WTC11 (cell line): ENCODE measurements at regions not wholly inside any gene's neighbourhood (a gene's known extent, or its start where the extent isn't known, plus 50 kb on each side); places are given as distances from the start of the nearest gene placed in this dataset.

Source experiments
- ATAC-seq: fragments of 200-7000 bp; cut with Tn5 transposase; 2 replicates; pipeline ENCODE4 v1.10.0; 2021; ENCODE audit warnings: mild to moderate bottlenecking, moderate library complexity
- CTCF ChIA-PET: fragments of 300-600 bp; sonication (Branson Sonifier 250); formaldehyde crosslinking; loops from one replicate; lab custom pipeline; 2021; ENCODE audit warnings: antibody characterized with exemption; lab: Charles Lee
- POLR2A ChIA-PET: fragments of 350-600 bp; sonication (Branson Sonifier 250); formaldehyde crosslinking; loops from one replicate; lab custom pipeline; 2021; ENCODE audit warnings: antibody characterized with exemption; lab: Charles Lee
- DNase-seq: peaks from one replicate; pipeline ENCODE4 v3.0.0; 2021; ENCODE audit warnings: low spot score
- H3K27ac Mint-ChIP-seq: 2 replicates; pipeline ENCODE4 v1.8.0; 2021; ENCODE audit warnings: mixed read lengths
- H3K27me3 Mint-ChIP-seq: 2 replicates; pipeline ENCODE4 v1.8.0; 2021; ENCODE audit warnings: low read depth, mild to moderate bottlenecking, moderate library complexity, mixed read lengths
- H3K36me3 Mint-ChIP-seq: 2 replicates; pipeline ENCODE4 v1.8.0; 2021; ENCODE audit warnings: mixed read lengths
- H3K4me1 Mint-ChIP-seq: 2 replicates; pipeline ENCODE4 v1.8.0; 2022; ENCODE audit warnings: mixed read lengths
- H3K4me3 Mint-ChIP-seq: 2 replicates; pipeline ENCODE4 v1.8.0; 2021; ENCODE audit warnings: mild to moderate bottlenecking, moderate library complexity, mixed read lengths
- H3K9me3 Mint-ChIP-seq: 2 replicates; pipeline ENCODE4 v1.8.0; 2021; ENCODE audit warnings: mixed read lengths
- GRHL2 ChIP-seq: fragments of 250-450 bp; sonication (Bioruptor Pico); IDR thresholded peaks from 2 replicates; pipeline ENCODE4 v1.8.0; 2022; ENCODE audit warnings: mild to moderate bottlenecking, moderate library complexity; ENCODE audit not compliant: insufficient replicate concordance, severe bottlenecking
- GTF2I ChIP-seq: fragments of 250-450 bp; sonication (Bioruptor Pico); conservative IDR thresholded peaks from 2 replicates; pipeline ENCODE4 v1.4.0; 2021; ENCODE audit warnings: mild to moderate bottlenecking
- HMGA2 ChIP-seq: fragments of 250-450 bp; sonication (Bioruptor Pico); IDR thresholded peaks from 2 replicates; pipeline ENCODE4 v1.4.0; 2021; ENCODE audit warnings: mild to moderate bottlenecking, moderate library complexity
- NFE2L1 ChIP-seq: sonication (generic); formaldehyde crosslinking; IDR thresholded peaks from 2 replicates; pipeline ENCODE4 v1.8.1; 2023; ENCODE audit warnings: missing genetic modification reagents
- NFYB ChIP-seq: sonication (generic); formaldehyde crosslinking; conservative IDR thresholded peaks from 2 replicates; pipeline ENCODE4 v1.8.0; 2022; ENCODE audit warnings: low read depth, missing genetic modification reagents
- PRRX2 ChIP-seq: fragments of 250-450 bp; sonication (Bioruptor Pico); IDR thresholded peaks from 2 replicates; pipeline ENCODE4 v1.8.0; 2021; ENCODE audit warnings: mild to moderate bottlenecking
- TCF7 ChIP-seq: sonication (generic); formaldehyde crosslinking; IDR thresholded peaks from 2 replicates; pipeline ENCODE4 v1.8.0; 2022; ENCODE audit warnings: mild to moderate bottlenecking, low read depth, missing genetic modification reagents, moderate library complexity
- TP53 ChIP-seq: sonication (generic); formaldehyde crosslinking; IDR thresholded peaks from 2 replicates; pipeline ENCODE4 v1.8.1; 2023; ENCODE audit warnings: mild to moderate bottlenecking, missing genetic modification reagents
- ZNF416 ChIP-seq: fragments of 250-450 bp; sonication (Bioruptor Pico); IDR thresholded peaks from 2 replicates; pipeline ENCODE4 v1.9.0; 2021; ENCODE audit warnings: mild to moderate bottlenecking, inconsistent platforms
- TF ChIP-seq, protein P1 (sequence below): fragments of 200-600 bp; IDR thresholded peaks from 2 replicates; pipeline ENCODE4 v1.8.0; 2022; ENCODE audit warnings: antibody characterized with exemption
- TF ChIP-seq, protein P2 (sequence below): sonication (generic); formaldehyde crosslinking; IDR thresholded peaks from 2 replicates; pipeline ENCODE4 v1.8.0; 2023; ENCODE audit warnings: missing genetic modification reagents, mild to moderate bottlenecking, borderline replicate concordance
- TF ChIP-seq, protein P3 (sequence below): fragments of 250-450 bp; sonication (Bioruptor Pico); IDR thresholded peaks from 2 replicates; pipeline ENCODE4 v1.9.0; 2021; ENCODE audit warnings: mild to moderate bottlenecking, borderline replicate concordance
- TF ChIP-seq, protein P4 (sequence below): sonication (generic); formaldehyde crosslinking; IDR thresholded peaks from 2 replicates; pipeline ENCODE4 v1.8.1; 2023; ENCODE audit warnings: mild to moderate bottlenecking, missing genetic modification reagents, moderate library complexity
- TF ChIP-seq, protein P5 (sequence below): sonication (generic); formaldehyde crosslinking; IDR thresholded peaks from 2 replicates; pipeline ENCODE4 v1.8.1; 2023; ENCODE audit warnings: mild to moderate bottlenecking, moderate library complexity, missing genetic modification reagents
- TF ChIP-seq, protein P6 (sequence below): sonication (generic); formaldehyde crosslinking; IDR thresholded peaks from 2 replicates; pipeline ENCODE4 v1.8.0; 2022; ENCODE audit warnings: mild to moderate bottlenecking, missing genetic modification reagents

DNA sequence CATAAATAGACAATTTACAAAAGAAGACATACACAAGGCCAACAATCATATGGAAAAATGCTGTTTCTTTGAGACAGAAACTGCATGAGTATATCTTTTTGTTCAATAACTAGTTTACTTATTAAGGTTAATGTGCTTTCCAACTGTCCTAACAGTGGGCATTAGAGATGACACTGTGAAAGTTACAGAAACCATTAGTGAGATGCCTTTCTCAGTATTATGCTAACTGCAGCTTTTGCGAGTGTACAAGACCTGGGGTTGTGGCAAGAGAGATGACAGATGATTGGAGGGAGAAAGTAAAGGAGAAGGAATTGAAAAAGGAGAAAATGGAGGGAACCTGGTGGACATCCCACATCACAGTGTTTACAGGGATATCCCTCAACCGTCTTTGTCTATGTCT lies 640.5 kb downstream of the ZPLD1 start:
- H3K4me3 Mint-ChIP-seq = no peak overlapping the region
- TF ChIP-seq, protein P1, sequence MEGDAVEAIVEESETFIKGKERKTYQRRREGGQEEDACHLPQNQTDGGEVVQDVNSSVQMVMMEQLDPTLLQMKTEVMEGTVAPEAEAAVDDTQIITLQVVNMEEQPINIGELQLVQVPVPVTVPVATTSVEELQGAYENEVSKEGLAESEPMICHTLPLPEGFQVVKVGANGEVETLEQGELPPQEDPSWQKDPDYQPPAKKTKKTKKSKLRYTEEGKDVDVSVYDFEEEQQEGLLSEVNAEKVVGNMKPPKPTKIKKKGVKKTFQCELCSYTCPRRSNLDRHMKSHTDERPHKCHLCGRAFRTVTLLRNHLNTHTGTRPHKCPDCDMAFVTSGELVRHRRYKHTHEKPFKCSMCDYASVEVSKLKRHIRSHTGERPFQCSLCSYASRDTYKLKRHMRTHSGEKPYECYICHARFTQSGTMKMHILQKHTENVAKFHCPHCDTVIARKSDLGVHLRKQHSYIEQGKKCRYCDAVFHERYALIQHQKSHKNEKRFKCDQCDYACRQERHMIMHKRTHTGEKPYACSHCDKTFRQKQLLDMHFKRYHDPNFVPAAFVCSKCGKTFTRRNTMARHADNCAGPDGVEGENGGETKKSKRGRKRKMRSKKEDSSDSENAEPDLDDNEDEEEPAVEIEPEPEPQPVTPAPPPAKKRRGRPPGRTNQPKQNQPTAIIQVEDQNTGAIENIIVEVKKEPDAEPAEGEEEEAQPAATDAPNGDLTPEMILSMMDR = no peak
- TF ChIP-seq TP53 (CRISPR knock-in tag) = no peak
- no peak for TF ChIP-seq GRHL2 (CRISPR knock-in tag)
- TF ChIP-seq GTF2I (CRISPR knock-in tag) = no peak
- no peak for TF ChIP-seq ZNF416
- TF ChIP-seq, protein P2, sequence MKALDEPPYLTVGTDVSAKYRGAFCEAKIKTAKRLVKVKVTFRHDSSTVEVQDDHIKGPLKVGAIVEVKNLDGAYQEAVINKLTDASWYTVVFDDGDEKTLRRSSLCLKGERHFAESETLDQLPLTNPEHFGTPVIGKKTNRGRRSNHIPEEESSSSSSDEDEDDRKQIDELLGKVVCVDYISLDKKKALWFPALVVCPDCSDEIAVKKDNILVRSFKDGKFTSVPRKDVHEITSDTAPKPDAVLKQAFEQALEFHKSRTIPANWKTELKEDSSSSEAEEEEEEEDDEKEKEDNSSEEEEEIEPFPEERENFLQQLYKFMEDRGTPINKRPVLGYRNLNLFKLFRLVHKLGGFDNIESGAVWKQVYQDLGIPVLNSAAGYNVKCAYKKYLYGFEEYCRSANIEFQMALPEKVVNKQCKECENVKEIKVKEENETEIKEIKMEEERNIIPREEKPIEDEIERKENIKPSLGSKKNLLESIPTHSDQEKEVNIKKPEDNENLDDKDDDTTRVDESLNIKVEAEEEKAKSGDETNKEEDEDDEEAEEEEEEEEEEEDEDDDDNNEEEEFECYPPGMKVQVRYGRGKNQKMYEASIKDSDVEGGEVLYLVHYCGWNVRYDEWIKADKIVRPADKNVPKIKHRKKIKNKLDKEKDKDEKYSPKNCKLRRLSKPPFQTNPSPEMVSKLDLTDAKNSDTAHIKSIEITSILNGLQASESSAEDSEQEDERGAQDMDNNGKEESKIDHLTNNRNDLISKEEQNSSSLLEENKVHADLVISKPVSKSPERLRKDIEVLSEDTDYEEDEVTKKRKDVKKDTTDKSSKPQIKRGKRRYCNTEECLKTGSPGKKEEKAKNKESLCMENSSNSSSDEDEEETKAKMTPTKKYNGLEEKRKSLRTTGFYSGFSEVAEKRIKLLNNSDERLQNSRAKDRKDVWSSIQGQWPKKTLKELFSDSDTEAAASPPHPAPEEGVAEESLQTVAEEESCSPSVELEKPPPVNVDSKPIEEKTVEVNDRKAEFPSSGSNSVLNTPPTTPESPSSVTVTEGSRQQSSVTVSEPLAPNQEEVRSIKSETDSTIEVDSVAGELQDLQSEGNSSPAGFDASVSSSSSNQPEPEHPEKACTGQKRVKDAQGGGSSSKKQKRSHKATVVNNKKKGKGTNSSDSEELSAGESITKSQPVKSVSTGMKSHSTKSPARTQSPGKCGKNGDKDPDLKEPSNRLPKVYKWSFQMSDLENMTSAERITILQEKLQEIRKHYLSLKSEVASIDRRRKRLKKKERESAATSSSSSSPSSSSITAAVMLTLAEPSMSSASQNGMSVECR (CRISPR knock-in tag) = no peak
- TF ChIP-seq, protein P3, sequence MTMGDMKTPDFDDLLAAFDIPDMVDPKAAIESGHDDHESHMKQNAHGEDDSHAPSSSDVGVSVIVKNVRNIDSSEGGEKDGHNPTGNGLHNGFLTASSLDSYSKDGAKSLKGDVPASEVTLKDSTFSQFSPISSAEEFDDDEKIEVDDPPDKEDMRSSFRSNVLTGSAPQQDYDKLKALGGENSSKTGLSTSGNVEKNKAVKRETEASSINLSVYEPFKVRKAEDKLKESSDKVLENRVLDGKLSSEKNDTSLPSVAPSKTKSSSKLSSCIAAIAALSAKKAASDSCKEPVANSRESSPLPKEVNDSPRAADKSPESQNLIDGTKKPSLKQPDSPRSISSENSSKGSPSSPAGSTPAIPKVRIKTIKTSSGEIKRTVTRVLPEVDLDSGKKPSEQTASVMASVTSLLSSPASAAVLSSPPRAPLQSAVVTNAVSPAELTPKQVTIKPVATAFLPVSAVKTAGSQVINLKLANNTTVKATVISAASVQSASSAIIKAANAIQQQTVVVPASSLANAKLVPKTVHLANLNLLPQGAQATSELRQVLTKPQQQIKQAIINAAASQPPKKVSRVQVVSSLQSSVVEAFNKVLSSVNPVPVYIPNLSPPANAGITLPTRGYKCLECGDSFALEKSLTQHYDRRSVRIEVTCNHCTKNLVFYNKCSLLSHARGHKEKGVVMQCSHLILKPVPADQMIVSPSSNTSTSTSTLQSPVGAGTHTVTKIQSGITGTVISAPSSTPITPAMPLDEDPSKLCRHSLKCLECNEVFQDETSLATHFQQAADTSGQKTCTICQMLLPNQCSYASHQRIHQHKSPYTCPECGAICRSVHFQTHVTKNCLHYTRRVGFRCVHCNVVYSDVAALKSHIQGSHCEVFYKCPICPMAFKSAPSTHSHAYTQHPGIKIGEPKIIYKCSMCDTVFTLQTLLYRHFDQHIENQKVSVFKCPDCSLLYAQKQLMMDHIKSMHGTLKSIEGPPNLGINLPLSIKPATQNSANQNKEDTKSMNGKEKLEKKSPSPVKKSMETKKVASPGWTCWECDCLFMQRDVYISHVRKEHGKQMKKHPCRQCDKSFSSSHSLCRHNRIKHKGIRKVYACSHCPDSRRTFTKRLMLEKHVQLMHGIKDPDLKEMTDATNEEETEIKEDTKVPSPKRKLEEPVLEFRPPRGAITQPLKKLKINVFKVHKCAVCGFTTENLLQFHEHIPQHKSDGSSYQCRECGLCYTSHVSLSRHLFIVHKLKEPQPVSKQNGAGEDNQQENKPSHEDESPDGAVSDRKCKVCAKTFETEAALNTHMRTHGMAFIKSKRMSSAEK (CRISPR knock-in tag) = no peak
- TF ChIP-seq, protein P4, sequence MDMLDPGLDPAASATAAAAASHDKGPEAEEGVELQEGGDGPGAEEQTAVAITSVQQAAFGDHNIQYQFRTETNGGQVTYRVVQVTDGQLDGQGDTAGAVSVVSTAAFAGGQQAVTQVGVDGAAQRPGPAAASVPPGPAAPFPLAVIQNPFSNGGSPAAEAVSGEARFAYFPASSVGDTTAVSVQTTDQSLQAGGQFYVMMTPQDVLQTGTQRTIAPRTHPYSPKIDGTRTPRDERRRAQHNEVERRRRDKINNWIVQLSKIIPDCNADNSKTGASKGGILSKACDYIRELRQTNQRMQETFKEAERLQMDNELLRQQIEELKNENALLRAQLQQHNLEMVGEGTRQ (CRISPR knock-in tag) = no peak
- TF ChIP-seq TCF7 (CRISPR knock-in tag) = no peak
- TF ChIP-seq, protein P5, sequence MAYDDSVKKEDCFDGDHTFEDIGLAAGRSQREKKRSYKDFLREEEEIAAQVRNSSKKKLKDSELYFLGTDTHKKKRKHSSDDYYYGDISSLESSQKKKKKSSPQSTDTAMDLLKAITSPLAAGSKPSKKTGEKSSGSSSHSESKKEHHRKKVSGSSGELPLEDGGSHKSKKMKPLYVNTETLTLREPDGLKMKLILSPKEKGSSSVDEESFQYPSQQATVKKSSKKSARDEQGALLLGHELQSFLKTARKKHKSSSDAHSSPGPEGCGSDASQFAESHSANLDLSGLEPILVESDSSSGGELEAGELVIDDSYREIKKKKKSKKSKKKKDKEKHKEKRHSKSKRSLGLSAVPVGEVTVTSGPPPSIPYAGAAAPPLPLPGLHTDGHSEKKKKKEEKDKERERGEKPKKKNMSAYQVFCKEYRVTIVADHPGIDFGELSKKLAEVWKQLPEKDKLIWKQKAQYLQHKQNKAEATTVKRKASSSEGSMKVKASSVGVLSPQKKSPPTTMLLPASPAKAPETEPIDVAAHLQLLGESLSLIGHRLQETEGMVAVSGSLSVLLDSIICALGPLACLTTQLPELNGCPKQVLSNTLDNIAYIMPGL (CRISPR knock-in tag) = no peak
- TF ChIP-seq NFYB = no peak
- TF ChIP-seq NFE2L1 (CRISPR knock-in tag) = no peak
- TF ChIP-seq PRRX2 (CRISPR knock-in tag) = no peak
- no peak for TF ChIP-seq HMGA2 (CRISPR knock-in tag)
- TF ChIP-seq, protein P6, sequence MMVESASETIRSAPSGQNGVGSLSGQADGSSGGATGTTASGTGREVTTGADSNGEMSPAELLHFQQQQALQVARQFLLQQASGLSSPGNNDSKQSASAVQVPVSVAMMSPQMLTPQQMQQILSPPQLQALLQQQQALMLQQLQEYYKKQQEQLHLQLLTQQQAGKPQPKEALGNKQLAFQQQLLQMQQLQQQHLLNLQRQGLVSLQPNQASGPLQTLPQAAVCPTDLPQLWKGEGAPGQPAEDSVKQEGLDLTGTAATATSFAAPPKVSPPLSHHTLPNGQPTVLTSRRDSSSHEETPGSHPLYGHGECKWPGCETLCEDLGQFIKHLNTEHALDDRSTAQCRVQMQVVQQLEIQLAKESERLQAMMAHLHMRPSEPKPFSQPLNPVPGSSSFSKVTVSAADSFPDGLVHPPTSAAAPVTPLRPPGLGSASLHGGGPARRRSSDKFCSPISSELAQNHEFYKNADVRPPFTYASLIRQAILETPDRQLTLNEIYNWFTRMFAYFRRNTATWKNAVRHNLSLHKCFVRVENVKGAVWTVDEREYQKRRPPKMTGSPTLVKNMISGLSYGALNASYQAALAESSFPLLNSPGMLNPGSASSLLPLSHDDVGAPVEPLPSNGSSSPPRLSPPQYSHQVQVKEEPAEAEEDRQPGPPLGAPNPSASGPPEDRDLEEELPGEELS (CRISPR knock-in tag) = no peak
- H3K27ac Mint-ChIP-seq = no peak overlapping the region
- H3K36me3 Mint-ChIP-seq = no peaks in the 10 kb centered on the region
- CTCF ChIA-PET = no interaction called here
- H3K27me3 Mint-ChIP-seq = no peaks in the 10 kb centered on the region
- H3K4me1 Mint-ChIP-seq = no peaks in the 10 kb centered on the region
- ATAC-seq (no peak), DNase-seq (no peak)
- POLR2A ChIA-PET = no interaction called here
- no peaks in the 10 kb centered on the region for H3K9me3 Mint-ChIP-seq
